H9 (cell line): ENCODE measurements at regions not wholly inside any gene's neighbourhood (a gene's known extent, or its start where the extent isn't known, plus 50 kb on each side); places are given as distances from the start of the nearest gene placed in this dataset.

Source experiments
- DNase-seq: peaks from one replicate; pipeline ENCODE4 v3.0.0-alpha.2; 2017
- H2AFZ ChIP-seq: one replicate; pipeline ENCODE4 v1.6.1; 2013; ENCODE audit warnings: mild to moderate bottlenecking, low read length, control low read depth, moderate library complexity
- H2AK5ac ChIP-seq: 2 replicates; pipeline ENCODE4 v1.6.1; 2013; ENCODE audit warnings: low read length, control low read depth, mixed read lengths; ENCODE audit not compliant: insufficient read length
- H2BK120ac ChIP-seq: one replicate; pipeline ENCODE4 v1.6.1; 2013; ENCODE audit warnings: low read depth, mild to moderate bottlenecking, low read length, control low read depth, inconsistent platforms; ENCODE audit not compliant: poor library complexity, severe bottlenecking
- H2BK12ac ChIP-seq: 2 replicates; pipeline ENCODE4 v1.6.1; 2013; ENCODE audit warnings: low read length, control low read depth, mixed read lengths, low read depth; ENCODE audit not compliant: insufficient read length
- H2BK15ac ChIP-seq: 2 replicates; pipeline ENCODE4 v1.6.1; 2013; ENCODE audit warnings: low read depth, low read length, control low read depth
- H2BK20ac ChIP-seq: one replicate; pipeline ENCODE4 v1.6.1; 2013; ENCODE audit warnings: low read depth, mild to moderate bottlenecking, low read length, control low read depth, inconsistent platforms; ENCODE audit not compliant: poor library complexity, severe bottlenecking
- H2BK5ac ChIP-seq: 2 replicates; pipeline ENCODE4 v1.6.1; 2013; ENCODE audit warnings: low read length, control low read depth, mixed read lengths; ENCODE audit not compliant: insufficient read length
- H3K14ac ChIP-seq: 2 replicates; pipeline ENCODE4 v1.6.1; 2013; ENCODE audit warnings: low read length, control low read depth; ENCODE audit not compliant: insufficient read depth
- H3K18ac ChIP-seq: 2 replicates; pipeline ENCODE4 v1.6.1; 2013; ENCODE audit warnings: low read depth, mild to moderate bottlenecking, mixed read lengths, low read length, control low read depth; ENCODE audit not compliant: insufficient read length
- H3K23ac ChIP-seq: 2 replicates; pipeline ENCODE4 v1.6.1; 2013; ENCODE audit warnings: low read length, control low read depth, mixed read lengths, low read depth; ENCODE audit not compliant: insufficient read length
- H3K23me2 ChIP-seq: 2 replicates; pipeline ENCODE4 v1.6.1; 2013; ENCODE audit warnings: low read depth, mild to moderate bottlenecking, mixed read lengths, low read length, control low read depth; ENCODE audit not compliant: insufficient read length, poor library complexity, severe bottlenecking
- H3K27ac ChIP-seq: 2 replicates; pipeline ENCODE4 v1.5.1; 2013; ENCODE audit warnings: low read length, control low read depth, mixed read lengths, low read depth; ENCODE audit not compliant: insufficient read length
- H3K27me3 ChIP-seq: 2 replicates; pipeline ENCODE4 v1.6.1; 2013; ENCODE audit warnings: low read length, control low read depth, inconsistent platforms; ENCODE audit not compliant: insufficient read depth
- H3K4ac ChIP-seq: 2 replicates; pipeline ENCODE4 v1.6.1; 2013; ENCODE audit warnings: low read depth, mild to moderate bottlenecking, control low read depth, inconsistent platforms, low read length, moderate library complexity
- H3K4me1 ChIP-seq: 2 replicates; pipeline ENCODE4 v1.6.1; 2013; ENCODE audit warnings: low read length, control low read depth, inconsistent platforms; ENCODE audit not compliant: insufficient read depth
- H3K4me2 ChIP-seq: 2 replicates; pipeline ENCODE4 v1.6.1; 2013; ENCODE audit warnings: low read length, control low read depth, mixed read lengths; ENCODE audit not compliant: insufficient read length, insufficient read depth
- H3K56ac ChIP-seq: 2 replicates; pipeline ENCODE4 v1.6.1; 2013; ENCODE audit warnings: low read depth, mild to moderate bottlenecking, mixed read lengths, low read length, control low read depth; ENCODE audit not compliant: insufficient read length
- H3K79me1 ChIP-seq: 2 replicates; pipeline ENCODE4 v1.6.1; 2013; ENCODE audit warnings: low read depth, mild to moderate bottlenecking, moderate library complexity, low read length, control low read depth, inconsistent platforms; ENCODE audit not compliant: insufficient read depth, poor library complexity, severe bottlenecking
- H3K79me2 ChIP-seq: 2 replicates; pipeline ENCODE4 v1.6.1; 2013; ENCODE audit warnings: low read length, control low read depth, inconsistent platforms; ENCODE audit not compliant: insufficient read depth
- H3K9ac ChIP-seq: 2 replicates; pipeline ENCODE4 v1.6.1; 2013; ENCODE audit warnings: low read length, control low read depth, mixed read lengths; ENCODE audit not compliant: insufficient read length; ENCODE audit errors: extremely low read depth
- H3K9me3 ChIP-seq: one replicate; pipeline ENCODE4 v1.6.1; 2013; ENCODE audit warnings: low read depth, low read length, inconsistent platforms; ENCODE audit not compliant: control insufficient read depth
- H3T11ph ChIP-seq: one replicate; pipeline ENCODE4 v1.6.1; 2013; ENCODE audit warnings: mild to moderate bottlenecking, low read length, control low read depth, inconsistent platforms
- H4K20me1 ChIP-seq: one replicate; pipeline ENCODE4 v1.6.1; 2013; ENCODE audit not compliant: control insufficient read depth, insufficient read length, insufficient read depth
- H4K5ac ChIP-seq: 2 replicates; pipeline ENCODE4 v1.6.1; 2013; ENCODE audit warnings: low read depth, mild to moderate bottlenecking, mixed read lengths, low read length, control low read depth; ENCODE audit not compliant: insufficient read length
- H4K8ac ChIP-seq: replicated peaks from 2 replicates; pipeline ENCODE4 v1.6.1; 2013; ENCODE audit warnings: low read length, control low read depth, mixed read lengths, low read depth; ENCODE audit not compliant: insufficient read length
- H4K91ac ChIP-seq: 2 replicates; pipeline ENCODE4 v1.6.1; 2013; ENCODE audit warnings: low read depth, mild to moderate bottlenecking, moderate library complexity, mixed read lengths, low read length, control low read depth; ENCODE audit not compliant: insufficient read length
- H3K27ac Mint-ChIP-seq, 3 experiments: 2 replicates in 2 of 3; 3 replicates in 1 of 3; pipeline ENCODE4 v1.8.0; 2020 to 2021; ENCODE audit warnings: mixed read lengths in 3 of 3, mild to moderate bottlenecking in 1 of 3, moderate library complexity in 1 of 3
- H3K27me3 Mint-ChIP-seq: 2 replicates; pipeline ENCODE4 v1.8.0; 2021; ENCODE audit warnings: low read depth, mild to moderate bottlenecking, moderate library complexity, mixed read lengths
- H3K36me3 Mint-ChIP-seq, 3 experiments: 2 replicates in 2 of 3; 3 replicates in 1 of 3; pipeline ENCODE4 v1.8.0; 2020 to 2021; ENCODE audit warnings: low read depth in 3 of 3, mixed read lengths in 3 of 3; ENCODE audit not compliant: insufficient read depth in 1 of 3
- H3K4me1 Mint-ChIP-seq, 2 experiments: 2 replicates each; pipeline ENCODE4 v1.8.0; 2020; ENCODE audit warnings: mixed read lengths in 2 of 2
- H3K4me3 Mint-ChIP-seq, 2 experiments: 2 replicates in 1 of 2; 3 replicates in 1 of 2; pipeline ENCODE4 v1.8.0; 2020 to 2021; ENCODE audit warnings: mild to moderate bottlenecking in 2 of 2, mixed read lengths in 2 of 2, moderate library complexity in 1 of 2
- H3K9me3 Mint-ChIP-seq, 2 experiments: 2 replicates in 1 of 2; 3 replicates in 1 of 2; pipeline ENCODE4 v1.8.0; 2020; ENCODE audit warnings: mild to moderate bottlenecking in 2 of 2, mixed read lengths in 2 of 2, moderate library complexity in 1 of 2
- CTCF ChIP-seq: fragments of 200-600 bp; sonication (generic); conservative IDR thresholded peaks from 3 replicates; pipeline ENCODE4 v1.8.0; 2021; ENCODE audit warnings: antibody characterized with exemption, mild to moderate bottlenecking
- WGBS: extraction: QIAGEN DNeasy Blood & Tissue Kit; methylation state at CpG from one replicate; pipeline ENCODE4 v1.1.7; 2013; ENCODE audit warnings: missing lambda C conversion rate, low lambda C conversion rate, mixed read lengths; ENCODE audit not compliant: insufficient read length; ENCODE audit errors: extremely low coverage; 5-methylcytosine and 5-hydroxymethylcytosine counted together

- no peaks in the 10 kb centered on the region for H3K23me2 ChIP-seq
- H3K23ac ChIP-seq, result no peak overlapping the region
- H3K9ac ChIP-seq, result no peak overlapping the region
- no peaks in the 10 kb centered on the region for H3K27me3 ChIP-seq
- no peaks in the 10 kb centered on the region for H3K79me1 ChIP-seq
- no peak overlapping the region for H2BK15ac ChIP-seq
- H2AK5ac ChIP-seq, result no peak overlapping the region
- Mint-ChIP-seq H3K27ac (no peak overlapping the region), H3K27me3 (peaks cover 6% of the 10 kb centered on the region; the same call in 1 of the 2 replicates), H3K36me3 (peaks cover 0 to 3% (median 0%) of the 10 kb centered on the region in 3 experiments; a peak in 2 of 7 replicates), H3K4me1 (no peaks in the 10 kb centered on the region), H3K9me3 (peaks cover 0 to 7% of the 10 kb centered on the region in 2 experiments; a peak in 1 of 5 replicates), H3K4me3 (no peak overlapping the region)
- no peak overlapping the region for H4K91ac ChIP-seq
- H3K4me1 ChIP-seq, result no peaks in the 10 kb centered on the region
- H4K5ac ChIP-seq, result no peak overlapping the region
- no peak overlapping the region for H4K8ac ChIP-seq
- no peak for TF ChIP-seq CTCF
- no peak overlapping the region for H2BK5ac ChIP-seq
- H2BK120ac ChIP-seq, result no peak overlapping the region
- H3K18ac ChIP-seq, result no peak overlapping the region
- no peaks in the 10 kb centered on the region for H4K20me1 ChIP-seq
- H3K9me3 ChIP-seq, result no peaks in the 10 kb centered on the region
- no peak overlapping the region for H2AFZ ChIP-seq
- H3K27ac ChIP-seq, result no peak overlapping the region
- no peak overlapping the region for H2BK12ac ChIP-seq
- no peak overlapping the region for H3K56ac ChIP-seq
- WGBS, result no CpG with 5 or more reads among the region's 6 CpGs
- H2BK20ac ChIP-seq, result no peak overlapping the region
- no peak for DNase-seq
- H3K14ac ChIP-seq, result no peak overlapping the region
- H3K4ac ChIP-seq, result no peak overlapping the region
- H3T11ph ChIP-seq, result no peak overlapping the region
- no peaks in the 10 kb centered on the region for H3K79me2 ChIP-seq
- H3K4me2 ChIP-seq, result no peak overlapping the region
These were observed 208.0 kb upstream of the SASH1 start for GRCh38 chr6:148134592-148134991.
